Stimulated activated CD4-positive, alpha-beta T cell treated with anti-CD3 and anti-CD28 coated beads, Interleukin-15, amount 100 ng/mL, for 24 hours (primary cell): ENCODE measurements at regions not wholly inside any gene's neighbourhood (a gene's known extent, or its start where the extent isn't known, plus 50 kb on each side); places are given as distances from the start of the nearest gene placed in this dataset.
A peak's percentile ranks its signal among the peaks of the same experiment; 100 is the strongest.
"Not testable (repeated sequence)": the region's sequence is repeated elsewhere in the genome, so short reads cannot be mapped to it uniquely, and the experiment has no call there.

Experiments
- DNase-seq: peaks from one replicate; pipeline ENCODE4 v3.0.0-alpha.2; 2020

GRCh38 chr2:84040281-84040680, 418.8 kb downstream of the SUCLG1 start:
- no peak for DNase-seq

- no peak for DNase-seq
These were observed 420.2 kb downstream of the SUCLG1 start for GRCh38 chr2:84038866-84039265.

- DNase-seq: no peak
These were observed 425.6 kb downstream of the SUCLG1 start for GRCh38 chr2:84033347-84033974.

DNA sequence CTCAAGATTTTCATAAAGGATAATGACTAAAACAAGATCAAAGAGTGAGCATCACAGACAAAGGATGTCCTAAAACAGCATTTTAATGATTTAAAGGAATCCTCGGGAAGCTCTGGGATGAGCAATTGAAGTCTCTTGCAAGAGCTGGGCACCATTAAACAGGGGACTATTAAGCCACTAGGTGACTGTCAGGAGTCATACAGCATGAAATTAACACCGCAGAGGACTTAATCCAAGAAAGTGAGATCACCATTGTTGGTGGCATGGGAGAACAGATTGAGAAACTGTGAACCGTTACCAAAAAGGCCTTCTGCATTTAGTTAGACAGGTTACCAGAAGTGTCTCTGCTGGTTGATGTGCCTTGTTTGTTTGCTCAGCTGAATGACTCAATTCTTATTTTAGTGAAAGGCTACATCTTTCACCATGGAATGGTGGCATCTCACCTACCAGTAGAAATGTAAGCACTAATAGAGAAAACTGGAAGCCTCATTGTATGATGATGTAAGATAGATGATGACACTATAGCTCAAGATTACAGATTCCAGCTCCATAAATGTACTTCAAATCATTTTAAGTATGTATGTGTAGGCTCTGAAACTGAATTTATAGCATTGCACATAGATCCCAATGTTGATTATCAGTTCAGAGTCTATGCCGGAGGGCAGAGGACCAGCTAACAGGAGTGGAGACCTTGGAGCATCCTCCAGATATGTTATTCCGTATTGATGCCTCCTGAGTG, 427.6 kb downstream of the SUCLG1 start:
- DNase-seq: no peak

GRCh38 chr2:84029903-84030575, 429.0 kb downstream of the SUCLG1 start:
- no peak for DNase-seq

DNA sequence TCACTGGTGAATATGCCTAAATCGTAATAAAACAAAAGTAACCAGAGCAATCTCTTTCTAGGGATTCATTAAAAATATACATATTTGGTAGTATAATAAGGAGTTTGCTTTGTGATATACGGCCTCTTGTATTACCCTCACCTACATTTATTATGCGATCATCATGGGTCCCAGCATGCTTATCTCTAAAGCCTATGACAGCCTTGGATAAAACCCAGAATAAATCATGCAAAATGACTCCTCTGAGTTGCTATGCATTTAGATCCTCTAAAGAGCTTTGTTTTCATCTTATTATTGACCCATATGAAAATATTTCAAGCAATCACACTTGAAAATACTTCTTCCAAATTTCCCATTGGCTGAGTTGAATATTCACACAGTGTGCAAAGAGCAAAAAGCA, 432.3 kb downstream of the SUCLG1 start:
- DNase-seq: no peak

DNA sequence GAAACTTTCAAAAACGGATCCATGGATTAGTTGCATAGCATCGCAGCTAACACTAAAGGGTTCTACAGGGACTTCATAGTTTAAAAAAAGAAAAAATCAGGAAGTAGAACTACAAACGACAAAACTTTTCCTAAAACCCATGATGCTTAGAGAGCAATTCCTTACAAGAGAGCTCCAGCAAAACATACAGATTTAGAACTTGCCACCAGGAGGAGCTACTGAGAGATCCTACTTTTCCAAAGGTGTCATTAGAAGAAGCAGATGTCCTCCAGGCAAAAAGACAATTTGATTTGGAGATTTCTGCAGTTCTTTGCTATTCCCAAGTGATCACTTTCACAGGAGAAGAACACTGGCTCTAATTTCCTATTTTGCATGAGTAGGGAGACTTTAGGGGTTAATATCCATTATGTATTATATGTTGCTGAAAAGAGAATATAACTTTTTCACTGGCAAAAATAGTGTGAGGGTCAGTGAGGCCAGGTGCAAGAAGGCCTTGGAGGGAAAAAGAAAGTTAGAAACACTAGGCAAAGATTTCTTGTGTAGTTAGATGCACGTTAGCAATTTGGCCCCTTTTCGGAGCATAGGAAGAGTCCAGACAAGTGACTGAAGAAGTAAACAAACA, 436.2 kb downstream of the SUCLG1 start:
- DNase-seq: peak; percentile 14

DNA sequence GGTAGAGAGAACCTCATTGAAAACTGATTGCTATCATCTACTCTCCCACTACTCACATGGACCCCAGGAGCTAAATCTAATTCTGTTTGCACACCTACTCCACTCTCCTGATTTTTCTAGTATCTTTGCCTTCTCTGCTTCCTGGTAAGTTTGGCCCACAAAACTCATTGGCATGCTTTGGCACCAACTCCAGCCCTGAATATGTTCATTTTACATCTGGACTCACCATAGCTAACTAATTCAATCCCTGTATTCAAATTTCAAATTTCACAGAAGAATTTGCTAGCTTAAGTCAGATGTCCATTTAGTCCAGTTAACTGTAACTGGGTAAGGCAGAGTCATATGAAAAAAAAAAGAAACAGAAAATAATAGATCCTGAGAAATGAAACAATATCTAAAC, 442.1 kb downstream of the SUCLG1 start:
- DNase-seq: no peak

DNA sequence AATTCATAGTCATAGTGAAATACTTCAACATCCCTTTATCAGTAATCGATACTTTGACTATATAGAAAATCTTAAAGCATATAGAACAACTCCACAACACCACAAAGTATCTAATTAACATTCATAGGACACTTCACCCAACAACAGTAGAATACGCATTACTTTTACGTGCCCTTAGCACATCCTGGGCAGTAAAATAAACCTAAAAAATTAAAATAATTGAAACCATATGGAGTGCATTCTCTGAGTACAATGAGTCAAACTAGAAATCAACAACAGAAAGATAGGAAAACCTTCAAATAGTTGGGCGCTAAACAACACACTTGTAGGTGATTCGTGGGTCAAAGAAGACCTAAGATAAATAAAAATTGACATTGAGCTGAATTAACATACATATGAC, 442.9 kb downstream of the SUCLG1 start:
- DNase-seq: no peak

GRCh38 chr2:83997889-83998288, 461.2 kb downstream of the SUCLG1 start:
- no peak for DNase-seq

- no peak for DNase-seq
These were observed 464.4 kb downstream of the SUCLG1 start for GRCh38 chr2:83994633-83995179.

- DNase-seq: no peak
These were observed 465.0 kb downstream of the SUCLG1 start for GRCh38 chr2:83993873-83994632.

- DNase-seq: no peak
These were observed 467.1 kb downstream of the SUCLG1 start for GRCh38 chr2:83991992-83992391.

DNA sequence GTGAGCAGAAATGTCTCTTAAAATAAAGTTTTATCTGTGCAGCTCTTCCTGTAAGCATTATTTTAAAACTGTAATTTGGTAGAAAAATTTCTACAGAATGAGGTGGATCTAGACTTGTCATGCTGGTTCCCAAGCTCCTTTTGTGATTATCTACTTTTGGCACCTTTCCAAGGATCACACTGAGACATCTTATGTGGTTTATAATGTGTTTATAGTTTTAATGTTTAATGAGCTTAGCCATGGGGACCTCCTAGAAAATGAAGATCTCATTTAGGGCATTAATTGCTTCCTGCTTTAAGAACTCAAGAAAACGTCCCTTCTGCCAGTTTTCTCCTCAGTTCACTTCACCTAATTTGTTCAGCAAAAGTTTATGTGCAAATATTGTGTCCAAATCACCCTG, 468.4 kb downstream of the SUCLG1 start:
- no peak for DNase-seq

DNA sequence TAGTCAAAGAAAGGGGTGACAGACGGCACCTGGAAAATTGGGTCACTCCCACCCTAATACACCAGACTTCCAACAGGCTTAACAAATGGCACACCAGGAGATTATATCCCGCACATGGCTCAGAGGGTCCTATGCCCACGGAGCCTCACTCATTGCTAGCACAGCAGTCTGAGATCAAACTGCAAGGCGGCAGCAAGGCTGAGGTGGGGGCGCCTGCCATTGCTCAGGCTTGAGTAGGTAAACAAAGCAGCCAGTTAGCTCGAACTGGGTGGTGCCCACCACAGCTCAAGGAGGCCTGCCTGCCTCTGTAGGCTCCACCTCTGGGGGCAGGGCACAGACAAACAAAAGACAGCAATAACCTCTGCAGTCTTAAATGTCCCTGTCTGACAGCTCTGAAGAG, 482.5 kb downstream of the SUCLG1 start:
- not testable (repeated sequence) for DNase-seq

GRCh38 chr2:83972128-83972527, 487.0 kb downstream of the SUCLG1 start:
- DNase-seq: no peak

GRCh38 chr2:83971547-83971946, 487.5 kb downstream of the SUCLG1 start:
- no peak for DNase-seq

DNA sequence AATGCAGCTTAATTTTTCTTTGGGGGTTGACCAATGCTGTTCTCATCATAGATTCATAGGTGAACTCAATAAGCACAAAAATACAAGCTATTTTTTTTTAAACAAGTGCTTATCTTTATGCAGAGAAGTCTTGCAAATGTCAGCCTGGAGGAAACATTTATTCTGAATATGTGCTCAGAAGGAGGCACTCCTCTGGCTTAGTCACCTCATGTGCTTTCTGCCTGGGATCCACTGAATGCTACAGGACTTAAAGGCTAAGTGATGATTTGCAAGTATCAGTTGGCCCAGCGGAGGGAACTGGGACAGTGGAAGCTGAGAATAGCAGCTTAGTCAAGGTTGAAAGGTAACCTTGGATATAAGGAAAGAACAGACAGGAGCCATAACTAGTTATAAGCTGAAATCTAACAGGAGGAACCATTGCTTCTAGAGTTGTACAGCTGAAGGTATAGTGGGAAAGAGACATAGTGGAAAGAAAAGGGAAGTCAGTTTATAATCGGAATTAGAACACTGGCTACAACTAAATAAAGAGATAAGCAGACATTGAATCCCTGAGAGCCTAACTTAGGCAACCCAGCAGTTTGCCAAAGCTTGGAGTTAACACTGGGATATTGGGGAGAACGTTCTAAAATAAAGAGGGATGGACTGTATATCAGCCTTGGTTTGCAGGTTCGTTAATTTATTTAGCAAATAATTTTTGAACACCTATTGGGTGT, 488.7 kb downstream of the SUCLG1 start:
- DNase-seq: no peak

DNA sequence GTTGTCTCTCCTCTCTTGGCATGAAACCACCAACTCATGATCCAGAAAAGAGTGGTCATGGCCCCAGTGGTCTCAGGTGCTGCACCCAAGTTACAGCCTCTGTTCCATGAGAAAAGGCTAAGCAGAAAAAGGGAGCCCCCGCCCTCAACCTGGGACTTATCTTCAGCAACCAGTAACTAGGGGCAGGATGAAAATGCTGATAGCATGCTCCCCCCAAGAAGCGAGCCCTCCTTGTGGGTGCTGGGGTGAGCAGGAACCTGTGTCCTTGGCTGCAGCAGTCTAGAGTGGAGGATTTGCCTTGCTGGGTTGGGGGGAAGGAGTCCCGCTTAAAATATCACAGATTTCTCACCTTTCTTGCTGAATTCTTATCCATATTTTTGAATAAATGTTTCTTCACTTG, 490.0 kb downstream of the SUCLG1 start:
- no peak for DNase-seq

- DNase-seq: no peak
These were observed 491.2 kb downstream of the SUCLG1 start for GRCh38 chr2:83967854-83968253.

GRCh38 chr2:83966946-83967345, 492.1 kb downstream of the SUCLG1 start:
- DNase-seq: not testable (repeated sequence)

DNA sequence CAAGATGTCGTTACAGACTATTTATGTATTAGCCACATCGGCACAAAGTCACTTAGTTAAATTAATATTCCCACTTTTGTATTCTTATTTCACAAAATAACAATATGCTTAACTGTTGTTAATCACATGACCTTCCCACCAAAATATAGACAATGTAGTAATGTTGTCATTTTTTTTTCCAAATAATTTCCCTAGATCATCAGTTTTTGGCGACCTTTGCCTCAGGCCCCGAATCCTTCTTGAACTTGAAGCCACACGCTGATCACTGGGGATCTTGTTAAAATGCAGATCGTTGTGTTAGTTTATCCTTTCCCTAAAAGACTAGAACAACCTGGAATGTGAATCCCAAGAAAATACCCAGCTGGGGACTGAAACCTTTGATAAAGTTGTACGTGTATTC, 497.6 kb downstream of the SUCLG1 start:
- DNase-seq: no peak
